Smooth muscle cell (in vitro differentiated cells): ENCODE measurements at regions not wholly inside any gene's neighbourhood (a gene's known extent, or its start where the extent isn't known, plus 50 kb on each side); places are given as distances from the start of the nearest gene placed in this dataset. TPM values are rescaled to one million over a fixed set of nuclear protein-coding genes. Genes with fewer than 3 reads are reported as not detected.
"Not testable (repeated sequence)": the region's sequence is repeated elsewhere in the genome, so short reads cannot be mapped to it uniquely, and the experiment has no call there.

Experiments
- DNase-seq: peaks from one replicate; lab custom pipeline; 2025; ENCODE audit not compliant: unreplicated experiment; lab: John Stamatoyannopoulos, UW
- H2AFZ ChIP-seq: fragments of 200-600 bp; sonication (generic); 2 replicates; pipeline ENCODE4 v1.6.0; 2016; ENCODE audit warnings: antibody characterized with exemption, low read depth, mild to moderate bottlenecking
- H3F3A ChIP-seq: fragments of 200-600 bp; sonication (generic); 2 replicates; pipeline ENCODE4 v1.6.0; 2017; ENCODE audit warnings: antibody characterized with exemption, low read depth
- H3K27ac ChIP-seq: fragments of 200-600 bp; sonication (generic); 2 replicates; pipeline ENCODE4 v1.5.1; 2016; ENCODE audit warnings: low read depth, mild to moderate bottlenecking
- H3K27me3 ChIP-seq: fragments of 200-600 bp; sonication (generic); 2 replicates; pipeline ENCODE4 v1.6.1; 2016; ENCODE audit warnings: low read depth, mild to moderate bottlenecking
- H3K36me3 ChIP-seq: fragments of 200-600 bp; sonication (generic); 2 replicates; pipeline ENCODE4 v1.5.1; 2016; ENCODE audit warnings: low read depth
- H3K4me1 ChIP-seq: fragments of 200-600 bp; sonication (generic); 2 replicates; pipeline ENCODE4 v1.5.1; 2016; ENCODE audit warnings: low read depth
- H3K4me2 ChIP-seq: fragments of 200-600 bp; sonication (generic); 2 replicates; pipeline ENCODE4 v1.6.0; 2016; ENCODE audit warnings: mild to moderate bottlenecking
- H3K4me3 ChIP-seq: fragments of 200-600 bp; sonication (generic); 2 replicates; pipeline ENCODE4 v1.5.1; 2016; ENCODE audit warnings: mild to moderate bottlenecking
- H3K79me2 ChIP-seq: fragments of 200-600 bp; sonication (generic); 2 replicates; pipeline ENCODE4 v1.6.0; 2016; ENCODE audit warnings: low read depth, mild to moderate bottlenecking
- H3K9ac ChIP-seq: fragments of 200-600 bp; sonication (generic); 2 replicates; pipeline ENCODE4 v1.6.0; 2016; ENCODE audit warnings: low read depth
- H3K9me3 ChIP-seq: fragments of 200-600 bp; sonication (generic); replicated peaks from 2 replicates; pipeline ENCODE4 v1.5.1; 2016; ENCODE audit warnings: low read depth
- H4K20me1 ChIP-seq: fragments of 200-600 bp; sonication (generic); 2 replicates; pipeline ENCODE4 v1.6.0; 2016; ENCODE audit warnings: low read depth
- CTCF ChIP-seq: fragments of 200-600 bp; sonication (generic); IDR thresholded peaks from 2 replicates; pipeline ENCODE4 v1.5.1; 2017; ENCODE audit warnings: borderline replicate concordance, mild to moderate bottlenecking, antibody characterized with exemption; ENCODE audit not compliant: insufficient read depth, poor library complexity, severe bottlenecking
- WGBS: methylation state at CpG from one replicate; pipeline ENCODE4 v1.1.7; 2016; ENCODE audit warnings: low lambda C conversion rate; 5-methylcytosine and 5-hydroxymethylcytosine counted together
- microRNA counts: library from miRNA; unstranded; fragments of <30 nt; microRNA quantifications from one replicate; lab custom pipeline; 2016
- microRNA-seq: library from miRNA; unstranded; fragments of <30 nt; microRNA quantifications from one replicate; pipeline ENCODE4, GENCODE V29; 2016; ENCODE audit warnings: borderline number of aligned reads
- small RNA-seq: library from RNA; depleted of rRNA; stranded (forward); fragments of <200 nt; gene quantifications from one replicate; pipeline ENCODE3, GENCODE V24; 2014

DNA sequence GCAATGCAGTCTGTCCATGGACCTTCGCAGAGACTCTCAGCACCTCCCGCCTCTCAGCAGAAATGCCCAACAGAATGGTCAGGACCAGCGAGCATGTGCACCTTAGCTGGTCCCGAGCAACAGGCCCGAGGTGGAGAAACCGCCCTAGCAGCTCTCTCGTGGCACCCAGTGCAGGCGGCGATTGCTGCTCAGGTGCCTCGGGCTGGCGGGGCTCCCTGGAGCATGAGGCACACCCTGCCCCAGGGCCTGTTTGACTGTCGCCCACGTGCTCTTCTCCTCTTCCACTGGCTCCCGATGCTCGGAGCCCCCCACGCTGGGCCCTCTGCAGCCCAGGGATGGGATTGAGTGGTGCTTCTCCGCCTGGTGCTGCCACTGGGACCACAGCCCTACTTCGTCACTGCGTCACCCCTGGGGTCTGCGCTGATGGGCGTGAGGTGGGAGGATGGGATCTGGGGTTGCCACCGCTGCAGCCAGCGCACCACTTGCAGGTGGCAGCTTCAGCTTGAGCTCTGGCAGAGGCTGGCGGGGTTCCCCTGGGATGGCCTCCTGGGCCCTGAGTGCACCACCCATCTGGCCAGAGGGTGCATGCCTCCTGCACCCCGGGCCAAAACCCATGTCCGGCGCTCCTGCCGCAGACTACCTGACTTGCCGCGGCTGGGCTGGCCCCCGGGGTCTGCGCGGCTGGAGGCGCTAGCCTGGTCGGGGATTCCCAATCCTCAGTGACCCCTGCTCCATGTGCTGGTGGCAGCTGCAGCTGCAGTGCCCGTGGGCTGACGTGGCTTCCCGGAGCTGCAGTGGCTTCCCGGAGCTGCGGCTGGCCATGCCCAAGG is 244.2 kb downstream of the FOXD4L6 start:
- no peaks in the 10 kb centered on the region for H4K20me1 ChIP-seq
- H3K4me2 ChIP-seq, result no peak overlapping the region
- WGBS, result 90% methylated on average over 40 of the region's 40 CpGs
- no peak overlapping the region for H3K9ac ChIP-seq
- H3F3A ChIP-seq, result no peaks in the 10 kb centered on the region
- H3K4me1 ChIP-seq, result no peaks in the 10 kb centered on the region
- no peaks in the 10 kb centered on the region for H3K27me3 ChIP-seq
- DNase-seq, result no peak
- no peaks in the 10 kb centered on the region for H3K79me2 ChIP-seq
- H3K4me3 ChIP-seq, result no peak overlapping the region
- H3K9me3 ChIP-seq, result peaks cover 35% of the 10 kb centered on the region
- H2AFZ ChIP-seq, result no peak overlapping the region
- H3K27ac ChIP-seq, result no peak overlapping the region
- TF ChIP-seq CTCF, result no peak
- H3K36me3 ChIP-seq, result no peaks in the 10 kb centered on the region

DNA sequence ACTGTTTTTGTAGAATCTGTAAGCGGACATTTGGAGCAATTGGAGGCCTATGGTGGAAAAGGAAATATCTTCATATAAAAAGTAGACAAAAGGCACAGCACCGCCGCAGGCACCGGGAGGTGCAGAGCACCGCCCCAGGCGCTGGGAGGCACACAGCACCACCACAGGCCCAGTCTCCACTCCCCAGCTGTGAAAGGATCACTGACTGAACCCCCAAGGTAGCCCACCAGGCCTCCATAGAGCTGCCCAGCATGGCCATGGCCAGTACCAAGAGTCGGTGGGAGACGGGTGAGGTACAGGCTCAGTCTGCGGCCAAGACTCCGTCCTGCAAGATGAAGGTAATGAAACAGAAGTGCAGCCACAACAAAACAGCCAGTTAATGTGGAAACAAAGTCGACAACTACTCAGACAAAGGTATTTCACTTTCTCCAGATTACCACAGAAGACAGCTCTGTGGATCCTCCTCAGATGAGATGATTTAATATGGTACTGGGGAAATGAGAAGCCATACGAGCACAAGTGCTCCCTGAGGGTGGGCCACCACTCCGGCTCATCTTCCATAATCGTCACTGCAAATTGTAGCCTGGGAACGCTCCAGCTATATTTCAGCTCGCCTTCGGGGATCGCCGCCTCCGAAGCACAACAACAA is 244.9 kb downstream of the FOXD4L6 start:
- not testable (repeated sequence) for H3K4me2 ChIP-seq, H3F3A ChIP-seq, H4K20me1 ChIP-seq, DNase-seq, H3K79me2 ChIP-seq, H3K4me3 ChIP-seq, H3K9ac ChIP-seq, H3K4me1 ChIP-seq, H2AFZ ChIP-seq, H3K27ac ChIP-seq, H3K36me3 ChIP-seq, H3K27me3 ChIP-seq
- H3K9me3 ChIP-seq, result peaks cover 32% of the 10 kb centered on the region
- 91% methylated on average over 20 of the region's 20 CpGs for WGBS

GRCh38 chr9:40873753-40874295 is 254.7 kb downstream of the FOXD4L6 start:
- H2AFZ ChIP-seq, H3K27me3 ChIP-seq, H4K20me1 ChIP-seq, H3K4me3 ChIP-seq, H3F3A ChIP-seq, DNase-seq, H3K27ac ChIP-seq, H3K4me1 ChIP-seq, H3K4me2 ChIP-seq, H3K79me2 ChIP-seq, H3K36me3 ChIP-seq, H3K9ac ChIP-seq: not testable (repeated sequence)
- WGBS, result 66% methylated on average over 13 of the region's 13 CpGs
- H3K9me3 ChIP-seq, result peaks cover 13% of the 10 kb centered on the region

DNA sequence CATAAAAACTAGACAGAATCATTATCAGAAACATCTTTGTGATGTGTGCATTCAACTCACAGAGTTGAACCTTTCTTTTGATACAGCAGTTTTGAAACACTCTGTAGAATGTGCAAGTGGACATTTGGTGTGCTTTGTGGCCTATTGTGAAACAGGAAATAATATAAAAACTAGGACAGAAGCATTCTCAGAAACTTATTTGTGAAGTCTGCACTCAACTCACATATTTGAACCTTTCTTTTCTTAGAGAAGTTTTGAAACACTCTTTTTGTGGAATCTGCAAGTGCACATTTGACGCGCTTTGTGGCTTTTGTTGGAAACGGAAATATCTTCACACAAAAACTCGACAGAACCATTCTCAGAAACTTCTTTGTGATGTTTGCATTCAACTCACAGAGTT is 260.0 kb downstream of the FOXD4L6 start:
- not testable (repeated sequence) for H3K27me3 ChIP-seq, H2AFZ ChIP-seq, H3K4me1 ChIP-seq, H3K36me3 ChIP-seq, H3K79me2 ChIP-seq, H3K4me3 ChIP-seq, H3K27ac ChIP-seq, H4K20me1 ChIP-seq, H3K9ac ChIP-seq, H3F3A ChIP-seq, DNase-seq, H3K4me2 ChIP-seq
- peaks cover 20% of the 10 kb centered on the region for H3K9me3 ChIP-seq
- 76% methylated on average over 4 of the region's 4 CpGs for WGBS

MicroRNAs in the stretch of these regions (microRNA counts, 767-probe panel; counts per million panel counts)
- 183 counts per million for microRNA hsa-miR-1299 (lab: Ali Mortazavi, UCI)

Small RNAs in the stretch of these regions (microRNA-seq; reads per million reads assigned to microRNA genes)
- not detected for gene MIR1299

Small RNAs in the stretch of these regions (small RNA-seq; reads per million reads assigned to genes)
- not detected for gene AL353626.2
- gene MIR1299, result not detected
